ENCODE measurements at regions not wholly inside any gene's neighbourhood (a gene's known extent, or its start where the extent isn't known, plus 50 kb on each side); places are given as distances from the start of the nearest gene placed in this dataset.
"Not testable (repeated sequence)": the region's sequence is repeated elsewhere in the genome, so short reads cannot be mapped to it uniquely, and the experiment has no call there.

DNA sequence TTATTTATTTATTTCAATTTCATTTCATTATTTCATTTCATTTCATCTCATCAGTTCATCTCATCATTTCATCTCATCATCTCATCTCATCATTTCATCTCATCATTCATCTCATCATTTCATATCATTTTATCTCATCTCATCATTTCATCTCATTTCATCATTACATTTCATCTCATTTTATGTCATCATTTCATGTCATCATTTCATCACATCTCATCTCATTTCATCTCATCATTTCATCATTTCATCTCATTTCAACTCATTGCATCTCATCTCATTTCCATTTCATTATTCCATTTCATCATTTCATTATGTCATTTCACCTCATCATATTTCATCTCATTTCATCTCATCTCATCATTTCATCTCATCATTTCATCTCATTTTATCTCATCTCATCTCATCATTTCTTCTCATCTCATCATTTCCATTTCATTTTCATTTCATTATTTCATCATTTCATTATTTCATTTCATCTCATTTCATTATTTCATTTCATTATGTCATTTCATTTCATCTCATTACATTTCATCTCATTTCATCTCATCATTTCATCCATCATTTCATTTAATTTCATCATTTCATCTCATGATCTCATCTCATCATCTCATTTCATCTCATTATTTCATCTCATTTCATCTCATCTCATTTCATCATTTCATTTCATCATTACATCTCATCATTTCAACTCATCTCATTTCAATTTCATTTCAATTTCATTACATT lies 2868.6 kb downstream of the RPIA start:
- not testable (repeated sequence) for H3K36me3 Mint-ChIP-seq (ENCODE audit: low read depth); H3K4me1 Mint-ChIP-seq; H3K27me3 Mint-ChIP-seq; H3K27ac Mint-ChIP-seq; H3K9me3 ChIP-seq (ENCODE audit: control insufficient read depth, low read length, poor library complexity, severe bottlenecking); ATAC-seq; H3K4me3 Mint-ChIP-seq; DNase-seq

DNA sequence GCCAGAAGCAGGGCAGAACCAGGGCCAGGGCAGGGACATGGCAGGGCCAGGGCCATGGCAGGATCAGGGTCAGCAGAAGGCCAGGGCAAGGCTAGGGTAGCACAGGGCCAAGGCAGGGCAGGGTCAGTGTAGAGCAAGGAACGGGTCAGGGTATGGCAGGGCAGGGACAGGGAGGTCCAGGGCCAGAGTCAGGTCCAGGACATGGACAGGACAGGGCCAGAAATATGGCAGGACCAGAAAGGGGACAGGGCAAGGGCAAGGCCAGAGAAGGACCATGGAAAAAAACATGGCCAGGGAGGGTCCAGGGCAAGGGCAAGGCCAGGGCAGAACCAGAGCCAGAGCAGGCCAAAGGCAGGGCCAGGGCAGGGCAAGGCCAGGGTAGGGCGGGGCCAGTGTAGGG lies 2870.7 kb downstream of the RPIA start:
- not testable (repeated sequence) for H3K4me1 Mint-ChIP-seq; H3K36me3 Mint-ChIP-seq (ENCODE audit: low read depth); H3K9me3 ChIP-seq (ENCODE audit: control insufficient read depth, low read length, poor library complexity, severe bottlenecking); DNase-seq; ATAC-seq; H3K27me3 Mint-ChIP-seq; H3K4me3 Mint-ChIP-seq; H3K27ac Mint-ChIP-seq

DNA sequence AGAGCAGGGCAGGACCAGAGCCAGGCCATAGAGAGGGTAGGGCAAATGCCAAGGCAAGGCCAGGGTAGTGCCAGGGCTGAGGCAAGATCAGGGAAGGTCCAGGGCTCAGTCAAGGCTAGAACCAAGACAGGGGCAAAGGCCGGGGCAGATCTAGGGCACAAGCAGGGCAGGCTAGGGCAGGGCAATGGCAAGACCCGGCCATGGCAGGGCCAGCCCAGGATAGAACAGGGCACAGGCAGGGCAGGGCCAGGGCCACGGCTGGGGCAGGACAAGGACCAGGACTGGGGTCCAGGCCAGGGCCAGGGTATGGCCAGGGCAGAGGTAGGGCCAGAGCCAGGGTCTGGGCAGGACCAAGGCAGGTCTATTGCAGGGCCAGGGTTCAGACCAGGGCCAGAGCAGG lies 2873.2 kb downstream of the RPIA start:
- ATAC-seq; H3K4me1 Mint-ChIP-seq; H3K27me3 Mint-ChIP-seq; H3K36me3 Mint-ChIP-seq (ENCODE audit: low read depth); H3K9me3 ChIP-seq (ENCODE audit: control insufficient read depth, low read length, poor library complexity, severe bottlenecking); DNase-seq; H3K4me3 Mint-ChIP-seq; H3K27ac Mint-ChIP-seq: not testable (repeated sequence)

DNA sequence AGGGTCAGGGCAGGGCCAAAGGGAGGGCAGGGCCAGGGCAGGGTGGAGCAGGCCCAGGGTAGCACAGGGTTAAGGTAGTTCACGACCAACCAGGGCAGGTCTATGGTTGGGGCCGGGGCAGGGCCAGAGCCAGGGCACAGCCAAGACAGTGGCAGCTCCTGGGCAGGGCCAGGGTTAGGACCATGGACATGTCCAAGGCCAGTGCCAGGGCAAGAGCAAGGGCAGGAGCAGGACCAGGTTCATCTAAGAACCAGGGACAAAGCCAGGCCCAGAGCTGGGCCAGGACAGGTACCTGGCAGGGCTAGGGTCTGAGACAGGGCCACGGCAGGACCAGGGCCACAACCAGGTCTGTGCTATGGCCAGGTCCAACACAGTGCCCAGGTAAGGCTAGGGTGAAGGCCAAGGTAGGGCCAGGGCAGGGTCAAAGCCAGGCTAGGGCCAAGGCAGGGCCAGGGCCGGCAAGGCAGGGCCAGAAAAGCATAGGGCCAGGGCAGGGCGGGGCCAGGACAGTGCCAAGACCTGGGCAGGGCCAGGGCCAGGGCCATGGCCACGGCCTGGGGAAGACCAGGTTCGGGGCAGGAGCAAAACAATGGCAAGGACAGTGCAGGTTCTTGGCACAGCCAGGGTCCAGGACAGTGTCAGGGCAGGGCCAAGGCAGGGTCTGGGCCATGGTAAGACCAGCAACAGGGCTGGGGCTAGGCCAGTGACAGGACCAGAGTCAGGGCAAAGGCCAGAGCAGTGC lies 2874.4 kb downstream of the RPIA start:
- not testable (repeated sequence) for ATAC-seq; DNase-seq; H3K27me3 Mint-ChIP-seq; H3K9me3 ChIP-seq (ENCODE audit: control insufficient read depth, low read length, poor library complexity, severe bottlenecking); H3K4me3 Mint-ChIP-seq; H3K4me1 Mint-ChIP-seq; H3K36me3 Mint-ChIP-seq (ENCODE audit: low read depth); H3K27ac Mint-ChIP-seq

DNA sequence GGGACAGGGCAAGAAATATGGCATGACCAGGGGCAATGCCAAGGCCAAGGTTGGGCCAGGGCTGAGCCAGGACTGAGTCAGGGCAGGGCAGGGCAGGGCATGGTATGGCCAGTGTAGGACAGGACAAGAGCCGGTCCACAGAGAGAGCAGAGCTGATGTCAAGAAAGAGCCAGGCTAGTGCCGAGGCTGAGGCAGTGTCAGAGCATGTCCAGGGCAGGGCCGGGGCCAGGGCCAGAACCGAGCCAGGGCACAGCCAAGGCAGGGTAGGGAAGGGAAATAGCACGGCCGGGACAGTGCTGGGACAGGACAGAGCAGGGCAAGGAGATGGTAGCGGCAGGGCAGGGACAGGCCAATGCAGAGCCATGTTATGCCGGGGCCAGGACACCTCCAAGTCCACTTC lies 2875.1 kb downstream of the RPIA start:
- H3K27me3 Mint-ChIP-seq; H3K27ac Mint-ChIP-seq; H3K4me3 Mint-ChIP-seq; H3K9me3 ChIP-seq (ENCODE audit: control insufficient read depth, low read length, poor library complexity, severe bottlenecking); H3K36me3 Mint-ChIP-seq (ENCODE audit: low read depth); DNase-seq; H3K4me1 Mint-ChIP-seq; ATAC-seq: not testable (repeated sequence)

DNA sequence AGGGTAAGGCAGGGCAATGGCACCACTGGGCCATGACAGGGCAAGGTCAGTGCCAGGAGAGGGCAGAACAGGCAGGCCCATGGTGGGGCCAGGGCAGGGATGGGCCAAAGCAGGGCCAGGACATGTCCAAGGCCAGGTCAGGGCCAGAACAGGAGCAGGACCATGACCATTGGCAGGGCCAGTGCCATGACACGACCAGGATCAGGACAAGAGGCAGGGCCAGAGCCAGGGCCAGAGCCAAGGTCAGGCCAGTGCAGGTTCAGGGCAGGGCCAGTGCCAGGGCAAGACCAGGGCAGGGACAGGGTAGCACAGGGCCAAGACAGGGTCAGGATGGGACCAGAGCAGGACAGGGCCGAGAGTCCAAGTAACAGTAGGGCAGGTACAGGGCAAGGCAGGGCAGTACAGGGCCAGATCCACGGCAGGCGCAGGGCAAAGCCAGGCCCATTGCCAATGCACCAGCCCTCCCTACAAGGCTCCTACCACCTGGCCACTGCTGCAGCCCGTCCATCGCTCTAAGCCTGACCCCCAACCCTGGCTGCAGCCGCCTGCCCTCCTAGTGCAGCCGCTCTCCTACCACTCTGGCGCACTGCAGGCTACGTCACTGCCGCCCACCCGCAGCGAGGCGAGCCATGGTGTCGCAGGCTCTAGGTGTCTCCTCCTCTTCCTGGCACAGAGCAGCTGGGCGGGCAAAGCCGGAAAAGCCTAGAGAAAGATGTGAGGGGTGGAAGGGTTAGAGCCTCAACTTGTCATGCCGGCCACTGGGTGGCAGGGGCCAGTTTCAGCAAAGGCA lies 2876.3 kb downstream of the RPIA start:
- not testable (repeated sequence) for DNase-seq; H3K27me3 Mint-ChIP-seq; H3K27ac Mint-ChIP-seq; H3K9me3 ChIP-seq (ENCODE audit: control insufficient read depth, low read length, poor library complexity, severe bottlenecking); H3K4me1 Mint-ChIP-seq; H3K4me3 Mint-ChIP-seq; ATAC-seq; H3K36me3 Mint-ChIP-seq (ENCODE audit: low read depth)

DNA sequence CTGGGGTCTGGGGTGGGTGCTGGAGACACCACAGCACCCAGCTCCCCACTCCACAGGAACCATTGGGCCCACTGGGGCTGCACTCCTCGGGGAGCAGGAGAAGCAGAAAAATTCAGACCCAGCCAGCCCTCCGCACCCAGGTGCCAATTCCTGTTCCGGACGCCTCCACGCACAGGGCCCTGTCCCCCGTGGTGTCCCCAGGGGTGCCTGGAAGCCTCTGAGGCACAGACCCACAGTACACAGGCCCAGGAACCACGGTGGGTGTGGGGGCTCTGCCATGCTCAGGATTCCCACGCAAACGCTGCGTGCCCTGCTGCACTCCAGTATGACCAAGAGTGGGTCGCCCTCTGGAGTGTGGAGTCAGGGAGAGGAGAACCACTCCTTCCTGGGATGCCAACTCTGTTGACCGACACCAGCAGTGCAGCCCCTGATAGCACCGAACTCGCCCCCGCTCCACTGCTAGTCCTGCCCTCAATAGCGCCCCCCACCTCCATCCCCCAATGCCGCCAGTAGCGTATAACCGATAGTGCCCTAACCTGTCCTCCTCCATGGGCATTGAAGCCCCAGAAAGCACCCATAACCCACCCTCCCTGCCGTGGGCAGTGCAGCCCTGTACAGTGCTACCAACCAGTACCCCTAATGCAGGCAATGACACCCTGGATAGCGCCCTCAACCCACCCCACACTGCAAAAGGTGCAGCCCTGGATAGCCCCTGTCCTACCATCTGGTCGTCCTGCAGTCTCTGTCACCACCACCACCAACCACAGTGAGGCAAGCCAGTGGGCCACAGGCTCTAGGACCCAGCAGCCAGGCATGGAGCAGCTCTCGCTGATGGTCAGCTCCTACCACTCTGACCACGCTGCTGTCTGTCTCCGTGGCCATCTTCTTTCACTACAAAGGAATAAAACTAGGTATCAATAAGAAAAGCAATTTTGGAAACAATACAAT lies 2877.2 kb downstream of the RPIA start:
- not testable (repeated sequence) for H3K9me3 ChIP-seq (ENCODE audit: control insufficient read depth, low read length, poor library complexity, severe bottlenecking); H3K36me3 Mint-ChIP-seq (ENCODE audit: low read depth); H3K27ac Mint-ChIP-seq; H3K4me3 Mint-ChIP-seq; H3K4me1 Mint-ChIP-seq; DNase-seq; H3K27me3 Mint-ChIP-seq; ATAC-seq

DNA sequence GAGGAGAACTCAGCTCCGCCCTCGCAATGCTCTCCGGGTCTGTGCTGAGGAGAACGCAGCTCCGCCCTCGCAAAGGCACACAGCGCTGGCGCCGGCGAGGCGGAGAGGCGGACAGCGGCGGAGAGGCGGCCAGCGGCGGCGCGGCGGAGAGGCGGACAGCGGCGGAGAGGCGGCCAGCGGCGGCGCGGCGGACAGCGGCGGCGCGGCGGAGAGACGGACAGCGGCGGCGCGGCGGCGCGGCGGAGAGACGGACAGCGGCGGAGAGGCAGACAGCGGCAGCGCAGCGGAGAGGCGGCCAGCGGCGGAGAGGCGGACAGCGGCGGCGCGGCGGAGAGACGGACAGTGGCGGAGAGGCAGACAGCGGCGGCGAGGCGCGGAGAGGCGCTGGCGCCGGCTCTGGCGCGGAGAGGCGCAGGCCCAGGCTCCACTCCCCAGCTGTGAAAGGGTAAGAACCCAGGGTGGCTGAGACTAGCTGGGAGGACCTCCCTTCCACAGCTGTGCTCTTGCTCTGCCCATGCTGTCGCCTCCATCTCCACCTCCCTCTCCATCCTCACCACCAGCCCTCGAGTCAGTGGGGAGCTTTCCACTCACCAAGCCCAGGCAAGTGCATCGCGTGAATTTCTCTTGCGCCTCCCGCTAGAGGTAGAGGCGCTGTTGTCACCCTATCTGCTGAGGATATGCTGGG lies 2879.9 kb downstream of the RPIA start:
- DNase-seq; ATAC-seq; H3K27me3 Mint-ChIP-seq; H3K4me3 Mint-ChIP-seq; H3K27ac Mint-ChIP-seq; H3K9me3 ChIP-seq (ENCODE audit: control insufficient read depth, low read length, poor library complexity, severe bottlenecking); H3K4me1 Mint-ChIP-seq; H3K36me3 Mint-ChIP-seq (ENCODE audit: low read depth): not testable (repeated sequence)

DNA sequence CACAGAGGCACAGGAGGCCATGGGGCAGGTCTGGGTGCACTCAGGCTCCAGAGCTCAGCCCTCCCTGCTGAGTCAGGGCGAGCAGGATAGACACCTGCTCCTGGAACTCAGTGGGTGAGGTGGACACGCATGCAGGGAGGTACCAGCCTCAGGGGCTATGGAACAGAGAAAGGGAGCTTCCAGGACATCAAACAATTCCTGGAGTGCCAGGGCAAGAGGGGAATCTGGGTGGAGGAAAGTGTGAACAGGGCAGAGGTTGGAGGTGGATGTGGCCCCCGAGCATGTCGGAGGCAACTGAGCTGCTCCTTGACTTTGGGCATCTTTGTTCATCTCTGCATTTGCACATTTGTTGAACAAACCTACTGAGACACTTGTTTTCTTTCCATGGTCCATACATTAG lies 2881.5 kb downstream of the RPIA start:
- not testable (repeated sequence) for H3K9me3 ChIP-seq (ENCODE audit: control insufficient read depth, low read length, poor library complexity, severe bottlenecking); H3K4me1 Mint-ChIP-seq; H3K27ac Mint-ChIP-seq; H3K36me3 Mint-ChIP-seq (ENCODE audit: low read depth); DNase-seq; H3K4me3 Mint-ChIP-seq; ATAC-seq; H3K27me3 Mint-ChIP-seq

DNA sequence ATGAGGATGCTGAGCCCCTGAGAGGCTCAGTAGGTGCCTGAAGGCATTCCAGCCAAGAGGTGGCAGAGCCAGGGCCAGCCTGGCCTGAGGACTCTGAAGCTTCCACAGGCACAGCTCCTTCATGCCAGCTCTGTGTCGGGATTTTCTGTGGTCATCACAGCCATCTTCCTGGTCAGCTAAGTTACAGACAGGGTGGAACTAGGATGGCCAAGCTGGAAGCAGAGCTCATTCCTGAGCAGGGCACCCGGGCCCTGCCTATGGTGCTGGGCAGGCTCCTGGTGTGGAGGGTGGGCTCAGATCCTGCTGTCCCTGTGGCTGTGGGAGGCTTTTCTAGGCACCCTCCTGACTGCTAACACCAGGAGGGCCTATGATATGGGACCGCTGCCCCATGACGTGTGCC lies 2882.3 kb downstream of the RPIA start:
- not testable (repeated sequence) for H3K27ac Mint-ChIP-seq; H3K4me3 Mint-ChIP-seq; H3K36me3 Mint-ChIP-seq (ENCODE audit: low read depth); H3K4me1 Mint-ChIP-seq; ATAC-seq; H3K27me3 Mint-ChIP-seq; DNase-seq; H3K9me3 ChIP-seq (ENCODE audit: control insufficient read depth, low read length, poor library complexity, severe bottlenecking)

DNA sequence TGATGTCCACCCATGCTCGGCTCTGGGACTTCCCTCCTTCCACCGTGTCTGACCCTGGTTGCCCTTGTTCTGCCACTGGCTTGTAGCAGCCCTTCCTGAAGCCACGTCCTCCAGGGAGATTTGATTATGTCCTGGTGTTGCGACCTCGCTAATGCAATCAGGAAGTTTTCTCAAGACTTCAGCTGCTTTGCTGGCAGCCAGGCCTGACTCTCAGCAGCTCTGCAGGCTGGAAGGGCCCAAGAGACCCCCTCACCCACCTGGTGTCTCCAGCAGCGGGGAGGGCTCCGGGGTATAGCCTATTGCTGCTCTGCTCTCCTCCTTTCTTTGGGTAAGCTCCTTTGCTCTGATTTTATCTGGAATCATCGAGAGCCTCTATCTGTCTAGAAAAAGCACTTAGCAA lies 2882.8 kb downstream of the RPIA start:
- not testable (repeated sequence) for DNase-seq; H3K4me3 Mint-ChIP-seq; H3K4me1 Mint-ChIP-seq; H3K9me3 ChIP-seq (ENCODE audit: control insufficient read depth, low read length, poor library complexity, severe bottlenecking); H3K27ac Mint-ChIP-seq; H3K27me3 Mint-ChIP-seq; H3K36me3 Mint-ChIP-seq (ENCODE audit: low read depth); ATAC-seq

DNA sequence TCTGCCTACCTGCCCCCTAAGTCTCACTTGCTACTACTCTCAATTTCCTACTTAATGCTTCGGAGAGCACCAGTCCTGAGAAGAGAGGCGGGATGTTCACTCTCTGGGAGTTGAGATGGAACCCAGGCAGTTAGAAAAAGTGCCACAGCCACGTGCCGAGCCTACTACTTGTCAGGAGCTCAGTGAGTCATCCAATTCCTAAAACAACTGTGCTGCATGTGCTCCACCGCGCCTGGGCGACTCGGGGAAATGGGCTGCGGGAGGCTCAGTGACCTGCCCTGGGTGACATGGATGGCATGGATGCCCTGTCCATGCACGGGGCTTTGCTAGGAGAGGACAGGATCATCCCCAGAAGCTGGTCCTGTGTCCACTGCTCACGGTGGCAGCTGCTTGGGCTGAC lies 2884.2 kb downstream of the RPIA start:
- not testable (repeated sequence) for H3K36me3 Mint-ChIP-seq (ENCODE audit: low read depth); H3K27ac Mint-ChIP-seq; H3K4me1 Mint-ChIP-seq; H3K4me3 Mint-ChIP-seq; H3K9me3 ChIP-seq (ENCODE audit: control insufficient read depth, low read length, poor library complexity, severe bottlenecking); DNase-seq; H3K27me3 Mint-ChIP-seq; ATAC-seq
